HG02973 (cell line): ENCODE measurements at regions not wholly inside any gene's neighbourhood (a gene's known extent, or its start where the extent isn't known, plus 50 kb on each side); places are given as distances from the start of the nearest gene placed in this dataset.

Experiments used
- ATAC-seq: cut with Tn5 transposase; IDR thresholded peaks from one replicate; pipeline ENCODE4 v1.9.1; 2021; ENCODE audit warnings: moderate library complexity; ENCODE audit not compliant: unreplicated experiment

GRCh38 chr13:77383097-77383496 is 56.2 kb upstream of the MYCBP2 start:
- no peak for ATAC-seq

- no peak for ATAC-seq
Measured at GRCh38 chr13:77381059-77381458, 54.2 kb upstream of the MYCBP2 start.

DNA sequence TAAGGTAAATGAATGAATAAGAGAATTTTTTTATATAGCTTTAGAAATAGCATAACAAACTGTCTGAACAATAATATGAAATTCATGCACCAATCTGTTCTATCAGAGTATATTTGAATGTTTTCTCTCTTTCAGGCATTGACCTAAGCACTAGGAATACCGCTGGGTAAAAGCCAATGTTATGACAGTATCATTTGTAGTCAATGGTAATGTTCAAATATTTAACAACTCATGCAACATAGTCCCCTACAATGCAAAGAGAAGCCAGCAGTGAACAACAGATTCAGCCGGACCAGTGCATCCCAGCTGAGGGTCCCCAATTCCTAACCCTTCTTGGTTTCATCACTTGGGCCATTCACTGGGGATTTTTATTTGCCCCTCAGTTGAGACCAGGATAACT is 52.6 kb upstream of the MYCBP2 start:
- no peak for ATAC-seq

DNA sequence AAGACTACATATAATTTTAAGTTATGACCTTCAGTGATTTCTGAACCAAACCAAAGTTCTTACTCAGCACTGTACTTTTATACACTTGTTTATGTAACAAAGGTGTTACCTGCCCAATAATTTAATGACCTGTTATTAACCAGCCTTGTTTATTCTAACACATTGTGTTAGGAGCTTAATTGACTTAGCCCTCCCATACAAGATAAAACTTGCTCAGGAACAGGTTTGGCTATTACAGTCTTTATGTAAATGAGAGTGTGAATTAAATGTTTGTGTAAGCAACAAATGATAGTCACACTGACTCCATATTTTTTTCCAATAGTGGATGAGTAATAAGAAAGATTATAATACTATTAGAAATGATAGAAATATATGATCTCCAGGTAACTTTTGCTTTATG is 51.8 kb upstream of the MYCBP2 start:
- no peak for ATAC-seq

- ATAC-seq: no peak
Measured at GRCh38 chr13:77377016-77377415, 50.1 kb upstream of the MYCBP2 start.
